Activated CD8-positive, alpha-beta T cell treated with anti-CD3 and anti-CD28 coated beads for 36 hours (primary cell): ENCODE measurements at regions not wholly inside any gene's neighbourhood (a gene's known extent, or its start where the extent isn't known, plus 50 kb on each side); places are given as distances from the start of the nearest gene placed in this dataset.

Experiments used
- ATAC-seq: fragments of 200-7000 bp; cut with Tn5 transposase; one replicate; pipeline ENCODE4 v1.10.0; 2021; ENCODE audit warnings: mild to moderate bottlenecking, moderate library complexity
- CTCF ChIA-PET: fragments of 350-600 bp; sonication (Branson Sonifier 250); formaldehyde crosslinking; loops from one replicate; lab custom pipeline; 2021; ENCODE audit warnings: antibody characterized with exemption; lab: Charles Lee
- POLR2A ChIA-PET: fragments of 350-600 bp; sonication (Branson Sonifier 250); formaldehyde crosslinking; loops from one replicate; lab custom pipeline; 2021; ENCODE audit warnings: antibody characterized with exemption; lab: Charles Lee
- DNase-seq: peaks from one replicate; pipeline ENCODE4 v3.0.0-alpha.2; 2020
- H3K27ac Mint-ChIP-seq: one replicate; pipeline ENCODE4 v1.8.0; 2021; ENCODE audit warnings: mild to moderate bottlenecking, mixed read lengths
- H3K27me3 Mint-ChIP-seq: one replicate; pipeline ENCODE4 v1.8.0; 2021; ENCODE audit warnings: mixed read lengths
- H3K36me3 Mint-ChIP-seq: one replicate; pipeline ENCODE4 v1.8.0; 2021; ENCODE audit warnings: low read depth, mixed read lengths
- H3K4me1 Mint-ChIP-seq: one replicate; pipeline ENCODE4 v1.8.0; 2021; ENCODE audit warnings: low read depth, mixed read lengths
- H3K4me3 Mint-ChIP-seq: one replicate; pipeline ENCODE4 v1.8.0; 2021; ENCODE audit warnings: mild to moderate bottlenecking, moderate library complexity, mixed read lengths
- H3K9me3 Mint-ChIP-seq: one replicate; pipeline ENCODE4 v1.8.0; 2021; ENCODE audit warnings: mixed read lengths
- CTCF ChIP-seq: fragments of 200-600 bp; IDR thresholded peaks from one replicate; pipeline ENCODE4 v1.8.0; 2022; ENCODE audit warnings: antibody characterized with exemption, mild to moderate bottlenecking
- intact Hi-C: fragments of 100-400 bp; cut with micrococcal nuclease; formaldehyde crosslinking; loops from one replicate; pipeline ENCODE4 v1.10.0; 2022

- POLR2A ChIA-PET = no interaction called here
Measured at GRCh38 chr3:170766823-170767575, 103.0 kb downstream of the RPL22L1 start.

GRCh38 chr3:170766253-170766652 is 103.7 kb downstream of the RPL22L1 start:
- Mint-ChIP-seq H3K36me3 (no peaks in the 10 kb centered on the region), H3K4me1 (no peaks in the 10 kb centered on the region), H3K9me3 (no peaks in the 10 kb centered on the region), H3K27ac (no peak overlapping the region), H3K27me3 (no peaks in the 10 kb centered on the region), H3K4me3 (no peak overlapping the region)
- ChIA-PET CTCF (interaction anchor here (1.2 kb wide), 1 partner anchor 11 kb away, joined by 3 read pairs; no protein-coding TSS in a partner anchor), POLR2A (no interaction called here)
- DNase-seq (no peak), ATAC-seq (no peak)
- no peak for TF ChIP-seq CTCF
- intact Hi-C loops = no loop called here

More at GRCh38 chr3:170766823-170767575, 103.0 kb downstream of the RPL22L1 start:
- DNase-seq (no peak), ATAC-seq (no peak)
- Mint-ChIP-seq H3K4me1 (no peaks in the 10 kb centered on the region), H3K36me3 (no peaks in the 10 kb centered on the region), H3K9me3 (no peaks in the 10 kb centered on the region), H3K27me3 (no peaks in the 10 kb centered on the region), H3K27ac (no peak overlapping the region), H3K4me3 (no peak overlapping the region)
- TF ChIP-seq CTCF = no peak
- intact Hi-C loops = no loop called here
- CTCF ChIA-PET = interaction anchor here (1.1 kb wide), 1 partner anchor 42 kb away, joined by 3 read pairs; no protein-coding TSS in a partner anchor

- Mint-ChIP-seq H3K36me3 (no peaks in the 10 kb centered on the region), H3K4me1 (no peaks in the 10 kb centered on the region), H3K9me3 (no peaks in the 10 kb centered on the region), H3K27me3 (no peaks in the 10 kb centered on the region), H3K4me3 (no peak overlapping the region), H3K27ac (no peak overlapping the region)
- CTCF ChIA-PET = interaction anchor here (0.9 to 1.2 kb wide), 2 partner anchors 12 to 46 kb away, joined by 3 read pairs; no protein-coding TSS in a partner anchor
- TF ChIP-seq CTCF = no peak
- POLR2A ChIA-PET = no interaction called here
- DNase-seq = no peak
- intact Hi-C loops = no loop called here
- no peak for ATAC-seq
Measured at GRCh38 chr3:170765419-170766078, 104.4 kb downstream of the RPL22L1 start.

- ATAC-seq = no peak
- Mint-ChIP-seq H3K9me3 (no peaks in the 10 kb centered on the region), H3K4me1 (no peaks in the 10 kb centered on the region), H3K4me3 (no peak overlapping the region), H3K27ac (no peak overlapping the region), H3K27me3 (no peaks in the 10 kb centered on the region), H3K36me3 (no peaks in the 10 kb centered on the region)
- ChIA-PET CTCF (interaction anchor here (1.3 kb wide), 1 partner anchor 350 kb away, joined by 3 read pairs; no protein-coding TSS in a partner anchor), POLR2A (interaction anchor here (0.6 kb wide), 1 partner anchor 420 kb away, joined by 3 read pairs; no protein-coding TSS in a partner anchor)
- DNase-seq = no peak
- intact Hi-C loops = no loop called here
- no peak for TF ChIP-seq CTCF
Measured at GRCh38 chr3:170764017-170764416, 106.0 kb downstream of the RPL22L1 start.

GRCh38 chr3:170762064-170762463 is 107.9 kb downstream of the RPL22L1 start:
- no peak for TF ChIP-seq CTCF
- ChIA-PET CTCF (no interaction called here), POLR2A (no interaction called here)
- Mint-ChIP-seq H3K36me3 (no peaks in the 10 kb centered on the region), H3K9me3 (no peaks in the 10 kb centered on the region), H3K27me3 (no peaks in the 10 kb centered on the region), H3K27ac (no peak overlapping the region), H3K4me3 (no peak overlapping the region), H3K4me1 (no peaks in the 10 kb centered on the region)
- no peak for ATAC-seq
- intact Hi-C loops = no loop called here
- no peak for DNase-seq
